B cell (primary cell): ENCODE measurements at regions not wholly inside any gene's neighbourhood (a gene's known extent, or its start where the extent isn't known, plus 50 kb on each side); places are given as distances from the start of the nearest gene placed in this dataset.
"Not testable (repeated sequence)": the region's sequence is repeated elsewhere in the genome, so short reads cannot be mapped to it uniquely, and the experiment has no call there.

Experiments used
- CTCF ChIP-seq: fragments of 200-600 bp; IDR thresholded peaks from one replicate; pipeline ENCODE4 v1.8.0; 2022; ENCODE audit warnings: antibody characterized with exemption, mild to moderate bottlenecking
- EZH2 ChIP-seq: IDR thresholded peaks from 2 replicates; pipeline ENCODE4 v1.6.1; 2012; ENCODE audit warnings: borderline replicate concordance, low read depth, mild to moderate bottlenecking, moderate library complexity, low read length; ENCODE audit not compliant: insufficient read depth, poor library complexity, severe bottlenecking

DNA sequence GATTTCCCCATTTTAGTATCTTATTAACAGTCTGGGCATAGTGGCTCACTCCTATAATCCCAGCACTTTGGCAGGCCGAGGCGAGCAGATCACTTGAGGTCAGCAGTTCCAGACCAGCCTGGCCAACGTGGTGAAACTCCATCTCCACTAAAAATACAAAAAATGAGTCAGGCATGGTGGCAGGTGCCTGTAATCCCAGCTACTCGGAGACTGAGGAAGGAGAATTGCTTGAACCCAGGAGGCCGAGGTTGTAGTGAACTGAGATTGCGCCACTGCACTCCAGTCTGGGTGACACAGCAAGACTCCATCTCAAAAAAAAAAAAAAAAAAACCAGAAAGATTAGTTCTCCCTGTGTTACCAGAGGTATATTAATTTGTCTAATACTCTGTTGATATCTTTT is 52.3 kb upstream of the NSUN7 start:
- not testable (repeated sequence) for TF ChIP-seq CTCF, EZH2
